SK-N-SH (cell line): ENCODE measurements at regions not wholly inside any gene's neighbourhood (a gene's known extent, or its start where the extent isn't known, plus 50 kb on each side); places are given as distances from the start of the nearest gene placed in this dataset.

Experiments
- CTCF ChIA-PET: fragments of 300-600, 350-600 bp; formaldehyde crosslinking; extraction: SDS; loops from one replicate; lab custom pipeline; 2021; lab: Yijun Ruan, JAX
- POLR2A ChIA-PET: fragments of 350-600 bp; sonication (Branson Sonifier 250); formaldehyde crosslinking; extraction: SDS; loops from one replicate; lab custom pipeline; 2020; ENCODE audit warnings: antibody characterized with exemption, inconsistent platforms; lab: Yijun Ruan, JAX
- DNase-seq: peaks from one replicate; pipeline ENCODE4 v3.0.0; 2012
- H2AFZ ChIP-seq: fragments of 200-600 bp; sonication (generic); 2 replicates; pipeline ENCODE4 v1.8.1; 2016; ENCODE audit warnings: antibody characterized with exemption, mild to moderate bottlenecking, low read depth
- H3F3A ChIP-seq: fragments of 200-600 bp; sonication (generic); replicated peaks from 2 replicates; pipeline ENCODE3; 2016; ENCODE audit warnings: antibody characterized with exemption, mild to moderate bottlenecking; ENCODE audit not compliant: insufficient read depth
- H3K27ac ChIP-seq, 2 experiments: fragments of 200-500 bp in 1 of 2; fragments of 200-600 bp in 1 of 2; sonication (Bioruptor generic) in 1 of 2; sonication (generic), shearing (Covaris generic) in 1 of 2; 2 replicates each; pipeline versions ENCODE4 v1.5.1 to v1.6.1; 2014 to 2016; ENCODE audit warnings: low read depth in 2 of 2, inconsistent platforms in 1 of 2, low read length in 1 of 2, mild to moderate bottlenecking in 1 of 2, mixed read lengths in 1 of 2
- H3K27me3 ChIP-seq: fragments of 200-600 bp; sonication (generic), shearing (Covaris generic); 2 replicates; pipeline ENCODE4 v1.6.1; 2016; ENCODE audit warnings: mixed run types; ENCODE audit not compliant: insufficient read depth
- H3K36me3 ChIP-seq, 2 experiments: fragments of 200-500 bp in 1 of 2; fragments of 200-600 bp in 1 of 2; sonication (Bioruptor generic) in 1 of 2; sonication (generic) in 1 of 2; replicated peaks in 1 of 2; 2 replicates each; pipeline versions ENCODE3 to v1.5.1; 2014 to 2016; ENCODE audit warnings: low read length in 1 of 2, mild to moderate bottlenecking in 1 of 2; ENCODE audit not compliant: insufficient read depth in 2 of 2, control insufficient read depth in 1 of 2
- H3K4me1 ChIP-seq, 2 experiments: fragments of 200-500 bp in 1 of 2; fragments of 200-600 bp in 1 of 2; sonication (Bioruptor generic) in 1 of 2; sonication (generic), shearing (Covaris generic) in 1 of 2; 2 replicates each; pipeline versions ENCODE4 v1.5.1 to v1.6.1; 2014 to 2016; ENCODE audit warnings: low read depth in 1 of 2, low read length in 1 of 2, mixed run types in 1 of 2; ENCODE audit not compliant: insufficient read depth in 2 of 2, control insufficient read depth in 1 of 2
- H3K4me2 ChIP-seq: fragments of 200-600 bp; sonication (generic), shearing (Covaris generic); 2 replicates; pipeline ENCODE4 v1.6.1; 2017; ENCODE audit warnings: mixed run types
- H3K4me3 ChIP-seq, 2 experiments: fragments of 200-500 bp in 1 of 2; fragments of 200-600 bp in 1 of 2; sonication (Bioruptor generic) in 1 of 2; sonication (generic), shearing (Covaris generic) in 1 of 2; 2 replicates each; pipeline versions ENCODE4 v1.5.1 to v1.8.1; 2014 to 2016; ENCODE audit warnings: low read depth in 2 of 2, inconsistent platforms in 1 of 2, low read length in 1 of 2, mild to moderate bottlenecking in 1 of 2, mixed read lengths in 1 of 2, moderate library complexity in 1 of 2
- H3K79me2 ChIP-seq: fragments of 200-600 bp; sonication (generic); 2 replicates; pipeline ENCODE4 v1.8.1; 2017; ENCODE audit warnings: mild to moderate bottlenecking; ENCODE audit not compliant: insufficient read depth
- H3K9ac ChIP-seq: fragments of 200-600 bp; sonication (generic); 2 replicates; pipeline ENCODE4 v1.6.1; 2017; ENCODE audit warnings: mixed run types
- H3K9me2 ChIP-seq: fragments of 200-600 bp; sonication (generic); 2 replicates; pipeline ENCODE4 v1.6.1; 2017; ENCODE audit warnings: mixed run types
- H3K9me3 ChIP-seq: fragments of 200-600 bp; sonication (generic); 2 replicates; pipeline ENCODE4 v1.6.1; 2017; ENCODE audit warnings: mixed run types, mild to moderate bottlenecking, moderate library complexity
- H4K20me1 ChIP-seq: fragments of 200-600 bp; sonication (generic); 2 replicates; pipeline ENCODE4 v1.6.1; 2017; ENCODE audit warnings: mild to moderate bottlenecking, mixed run types; ENCODE audit not compliant: insufficient read depth
- CHD2 ChIP-seq: fragments of 150-350 bp; IDR thresholded peaks from 2 replicates; pipeline ENCODE4 v1.6.1; 2018; ENCODE audit warnings: low read length; ENCODE audit not compliant: partially characterized antibody
- ELF1 ChIP-seq: IDR thresholded peaks from 2 replicates; pipeline ENCODE4 v1.4.0; 2012
- EZH2phosphoT487 ChIP-seq: fragments of 200-600 bp; sonication (generic); IDR thresholded peaks from 2 replicates; pipeline ENCODE4 v1.6.1; 2017; ENCODE audit warnings: low read depth, mixed run types, mild to moderate bottlenecking, antibody characterized with exemption, moderate library complexity, borderline replicate concordance
- FOSL2 ChIP-seq: IDR thresholded peaks from 2 replicates; pipeline ENCODE4 v1.4.0; 2012; ENCODE audit warnings: low read depth, mild to moderate bottlenecking, moderate library complexity, borderline replicate concordance
- FOXJ3 ChIP-seq: sonication (generic); formaldehyde crosslinking; IDR thresholded peaks from 2 replicates; pipeline ENCODE4 v1.5.1; 2020; ENCODE audit warnings: mild to moderate bottlenecking, missing genetic modification reagents
- MEF2A ChIP-seq: IDR thresholded peaks from 2 replicates; pipeline ENCODE4 v1.4.0; 2012; ENCODE audit warnings: low read depth, borderline replicate concordance
- MXI1 ChIP-seq: IDR thresholded peaks from 2 replicates; pipeline ENCODE4 v1.6.1; 2012; ENCODE audit warnings: mild to moderate bottlenecking, low read depth, low read length, improper control_type of control experiment
- NFIC ChIP-seq: IDR thresholded peaks from 2 replicates; pipeline ENCODE4 v1.4.0; 2012; ENCODE audit warnings: borderline replicate concordance
- NRF1 ChIP-seq: IDR thresholded peaks from 2 replicates; pipeline ENCODE4 v1.6.1; 2012; ENCODE audit warnings: low read depth, mild to moderate bottlenecking, low read length
- RAD21 ChIP-seq: IDR thresholded peaks from 2 replicates; pipeline ENCODE4 v1.6.1; 2012; ENCODE audit warnings: mild to moderate bottlenecking, low read length
- RFX5 ChIP-seq: IDR thresholded peaks from 2 replicates; pipeline ENCODE4 v1.6.1; 2012; ENCODE audit warnings: mild to moderate bottlenecking, improper control_type of control experiment, low read length
- RXRA ChIP-seq: IDR thresholded peaks from 2 replicates; pipeline ENCODE4 v1.4.0; 2012; ENCODE audit warnings: low read depth, mild to moderate bottlenecking, borderline replicate concordance
- SIN3A ChIP-seq: IDR thresholded peaks from 2 replicates; pipeline ENCODE4 v1.6.1; 2012; ENCODE audit warnings: low read depth, mild to moderate bottlenecking, low read length, moderate library complexity, borderline replicate concordance
- SMC3 ChIP-seq: IDR thresholded peaks from 2 replicates; pipeline ENCODE4 v1.6.1; 2012; ENCODE audit warnings: low read depth, low read length, improper control_type of control experiment
- TAF1 ChIP-seq: IDR thresholded peaks from 2 replicates; pipeline ENCODE4 v1.6.1; 2012; ENCODE audit warnings: low read depth, mild to moderate bottlenecking, low read length, moderate library complexity, borderline replicate concordance
- TEAD4 ChIP-seq: IDR thresholded peaks from 2 replicates; pipeline ENCODE4 v1.4.0; 2012; ENCODE audit warnings: mild to moderate bottlenecking, borderline replicate concordance; ENCODE audit not compliant: insufficient read depth
- YY1 ChIP-seq: IDR thresholded peaks from 2 replicates; pipeline ENCODE4 v1.4.0; 2012; ENCODE audit warnings: low read depth, mild to moderate bottlenecking
- WGBS: methylation state at CpG from one replicate; pipeline ENCODE4 v1.1.6; 2017; ENCODE audit warnings: low lambda C conversion rate; 5-methylcytosine and 5-hydroxymethylcytosine counted together
- TF ChIP-seq, protein P1 (sequence below): IDR thresholded peaks from 2 replicates; pipeline ENCODE4 v1.6.1; 2012; ENCODE audit warnings: mild to moderate bottlenecking, low read depth, low read length, moderate library complexity
- TF ChIP-seq, protein P2 (sequence below): fragments of 150-350 bp; IDR thresholded peaks from 2 replicates; pipeline ENCODE4 v1.6.1; 2016; ENCODE audit warnings: mild to moderate bottlenecking, low read depth, low read length
- TF ChIP-seq, protein P3 (sequence below): IDR thresholded peaks from 2 replicates; pipeline ENCODE4 v1.4.0; 2012; ENCODE audit warnings: low read depth, borderline replicate concordance

DNA sequence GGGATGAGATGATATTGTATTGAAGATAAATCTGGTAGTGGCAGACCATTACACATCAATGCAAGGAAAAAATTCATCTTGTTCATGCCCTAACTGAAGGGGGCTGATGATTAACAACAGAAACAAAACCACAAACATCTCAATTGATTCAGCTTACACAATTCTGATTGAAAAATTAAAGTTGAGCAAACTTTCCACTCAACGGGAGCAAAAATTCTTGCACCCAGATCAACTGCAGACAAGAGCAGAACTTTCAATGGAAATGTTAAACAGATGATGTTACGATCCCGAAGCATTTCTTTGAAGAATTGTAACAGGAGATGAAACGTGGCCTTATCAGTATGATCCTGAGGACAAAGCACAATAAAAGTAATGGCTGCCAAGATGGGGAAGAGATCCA is 172.4 kb upstream of the SOX5 start:
- 39% methylated on average over 4 of the region's 4 CpGs for WGBS
- Histone ChIP-seq H3K27me3 (no peaks in the 10 kb centered on the region), H3K9ac (no peak overlapping the region), H3K27ac (no peak overlapping the region), H3K9me2 (no peaks in the 10 kb centered on the region), H4K20me1 (no peaks in the 10 kb centered on the region), H2AFZ (no peak overlapping the region), H3F3A (no peaks in the 10 kb centered on the region), H3K9me3 (no peaks in the 10 kb centered on the region), H3K79me2 (no peaks in the 10 kb centered on the region), H3K4me1 (no peaks in the 10 kb centered on the region; a peak in 1 of 4 replicates), H3K4me2 (no peak overlapping the region), H3K4me3 (no peak overlapping the region), H3K36me3 (no peaks in the 10 kb centered on the region)
- no peak for TF ChIP-seq TEAD4
- TF ChIP-seq YY1 = no peak
- TF ChIP-seq, protein P1, sequence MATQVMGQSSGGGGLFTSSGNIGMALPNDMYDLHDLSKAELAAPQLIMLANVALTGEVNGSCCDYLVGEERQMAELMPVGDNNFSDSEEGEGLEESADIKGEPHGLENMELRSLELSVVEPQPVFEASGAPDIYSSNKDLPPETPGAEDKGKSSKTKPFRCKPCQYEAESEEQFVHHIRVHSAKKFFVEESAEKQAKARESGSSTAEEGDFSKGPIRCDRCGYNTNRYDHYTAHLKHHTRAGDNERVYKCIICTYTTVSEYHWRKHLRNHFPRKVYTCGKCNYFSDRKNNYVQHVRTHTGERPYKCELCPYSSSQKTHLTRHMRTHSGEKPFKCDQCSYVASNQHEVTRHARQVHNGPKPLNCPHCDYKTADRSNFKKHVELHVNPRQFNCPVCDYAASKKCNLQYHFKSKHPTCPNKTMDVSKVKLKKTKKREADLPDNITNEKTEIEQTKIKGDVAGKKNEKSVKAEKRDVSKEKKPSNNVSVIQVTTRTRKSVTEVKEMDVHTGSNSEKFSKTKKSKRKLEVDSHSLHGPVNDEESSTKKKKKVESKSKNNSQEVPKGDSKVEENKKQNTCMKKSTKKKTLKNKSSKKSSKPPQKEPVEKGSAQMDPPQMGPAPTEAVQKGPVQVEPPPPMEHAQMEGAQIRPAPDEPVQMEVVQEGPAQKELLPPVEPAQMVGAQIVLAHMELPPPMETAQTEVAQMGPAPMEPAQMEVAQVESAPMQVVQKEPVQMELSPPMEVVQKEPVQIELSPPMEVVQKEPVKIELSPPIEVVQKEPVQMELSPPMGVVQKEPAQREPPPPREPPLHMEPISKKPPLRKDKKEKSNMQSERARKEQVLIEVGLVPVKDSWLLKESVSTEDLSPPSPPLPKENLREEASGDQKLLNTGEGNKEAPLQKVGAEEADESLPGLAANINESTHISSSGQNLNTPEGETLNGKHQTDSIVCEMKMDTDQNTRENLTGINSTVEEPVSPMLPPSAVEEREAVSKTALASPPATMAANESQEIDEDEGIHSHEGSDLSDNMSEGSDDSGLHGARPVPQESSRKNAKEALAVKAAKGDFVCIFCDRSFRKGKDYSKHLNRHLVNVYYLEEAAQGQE = no peak
- TF ChIP-seq SMC3 = no peak
- no peak for TF ChIP-seq TAF1
- TF ChIP-seq FOXJ3 (CRISPR knock-in tag) = no peak
- no peak for TF ChIP-seq EZH2phosphoT487
- no peak for TF ChIP-seq NRF1
- TF ChIP-seq, protein P2, sequence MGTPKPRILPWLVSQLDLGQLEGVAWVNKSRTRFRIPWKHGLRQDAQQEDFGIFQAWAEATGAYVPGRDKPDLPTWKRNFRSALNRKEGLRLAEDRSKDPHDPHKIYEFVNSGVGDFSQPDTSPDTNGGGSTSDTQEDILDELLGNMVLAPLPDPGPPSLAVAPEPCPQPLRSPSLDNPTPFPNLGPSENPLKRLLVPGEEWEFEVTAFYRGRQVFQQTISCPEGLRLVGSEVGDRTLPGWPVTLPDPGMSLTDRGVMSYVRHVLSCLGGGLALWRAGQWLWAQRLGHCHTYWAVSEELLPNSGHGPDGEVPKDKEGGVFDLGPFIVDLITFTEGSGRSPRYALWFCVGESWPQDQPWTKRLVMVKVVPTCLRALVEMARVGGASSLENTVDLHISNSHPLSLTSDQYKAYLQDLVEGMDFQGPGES = no peak
- TF ChIP-seq RAD21 = no peak
- TF ChIP-seq CHD2 = no peak
- TF ChIP-seq SIN3A = no peak
- no peak for TF ChIP-seq NFIC
- TF ChIP-seq, protein P3, sequence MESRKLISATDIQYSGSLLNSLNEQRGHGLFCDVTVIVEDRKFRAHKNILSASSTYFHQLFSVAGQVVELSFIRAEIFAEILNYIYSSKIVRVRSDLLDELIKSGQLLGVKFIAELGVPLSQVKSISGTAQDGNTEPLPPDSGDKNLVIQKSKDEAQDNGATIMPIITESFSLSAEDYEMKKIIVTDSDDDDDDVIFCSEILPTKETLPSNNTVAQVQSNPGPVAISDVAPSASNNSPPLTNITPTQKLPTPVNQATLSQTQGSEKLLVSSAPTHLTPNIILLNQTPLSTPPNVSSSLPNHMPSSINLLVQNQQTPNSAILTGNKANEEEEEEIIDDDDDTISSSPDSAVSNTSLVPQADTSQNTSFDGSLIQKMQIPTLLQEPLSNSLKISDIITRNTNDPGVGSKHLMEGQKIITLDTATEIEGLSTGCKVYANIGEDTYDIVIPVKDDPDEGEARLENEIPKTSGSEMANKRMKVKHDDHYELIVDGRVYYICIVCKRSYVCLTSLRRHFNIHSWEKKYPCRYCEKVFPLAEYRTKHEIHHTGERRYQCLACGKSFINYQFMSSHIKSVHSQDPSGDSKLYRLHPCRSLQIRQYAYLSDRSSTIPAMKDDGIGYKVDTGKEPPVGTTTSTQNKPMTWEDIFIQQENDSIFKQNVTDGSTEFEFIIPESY = no peak
- TF ChIP-seq RFX5 = no peak
- no peak for TF ChIP-seq MEF2A
- TF ChIP-seq ELF1 = no peak
- no peak for TF ChIP-seq FOSL2
- no peak for TF ChIP-seq RXRA
- no peak for TF ChIP-seq MXI1
- CTCF ChIA-PET = no interaction called here
- POLR2A ChIA-PET = interaction anchor here (0.6 kb wide), 1 partner anchor 56 kb away, joined by 3 read pairs; no protein-coding TSS in a partner anchor
- DNase-seq = no peak
